ENCODE measurements at regions not wholly inside any gene's neighbourhood (a gene's known extent, or its start where the extent isn't known, plus 50 kb on each side); places are given as distances from the start of the nearest gene placed in this dataset.
"Not testable (repeated sequence)": the region's sequence is repeated elsewhere in the genome, so short reads cannot be mapped to it uniquely, and the experiment has no call there.

GRCh38 chr12:125353002-125353401 lies 287.8 kb downstream of the AACS start:
- TF ChIP-seq CTCF (conservative IDR thresholded peaks at IDR 0.05 in 1 of 2, IDR thresholded peaks at IDR 0.05 in 1 of 2; ENCODE audit: extremely low read depth in 1 of 2, insufficient read depth in 1 of 2, low read depth in 1 of 2, low read length in 2 of 2); EZH2 (IDR thresholded peaks at IDR 0.05; ENCODE audit: borderline replicate concordance, low read length): not testable (repeated sequence)

All from mammary epithelial cell (primary cell).